ENCODE measurements at regions not wholly inside any gene's neighbourhood (a gene's known extent, or its start where the extent isn't known, plus 50 kb on each side); places are given as distances from the start of the nearest gene placed in this dataset.

GRCh38 chr21:19350286-19350685, 946.7 kb upstream of the TMPRSS15 start:
- Histone ChIP-seq H3K9me3 (no peaks in the 10 kb centered on the region), H3K36me3 (no peaks in the 10 kb centered on the region), H3K4me3 (no peak overlapping the region), H3K4me1 (peaks cover 5% of the 10 kb centered on the region; the same call in 1 of the 2 replicates), H3K27ac (no peak overlapping the region), H3K4me2 (no peak overlapping the region), H3K27me3 (no peaks in the 10 kb centered on the region), H4K20me1 (no peaks in the 10 kb centered on the region), H3K9ac (no peak overlapping the region)
- no peak for TF ChIP-seq Cebpa-rat (IDR thresholded peaks at IDR 0.05)

GRCh38 chr21:19353256-19353655, 949.7 kb upstream of the TMPRSS15 start:
- H3K4me3 ChIP-seq, result no peak overlapping the region
- no peaks in the 10 kb centered on the region for H4K20me1 ChIP-seq
- H3K36me3 ChIP-seq, result no peaks in the 10 kb centered on the region
- no peaks in the 10 kb centered on the region for H3K27me3 ChIP-seq
- no peak overlapping the region for H3K9ac ChIP-seq
- no peak overlapping the region for H3K4me2 ChIP-seq
- H3K9me3 ChIP-seq, result no peaks in the 10 kb centered on the region
- no peak for TF ChIP-seq Cebpa-rat (IDR thresholded peaks at IDR 0.05)
- peaks cover 5% of the 10 kb centered on the region; the same call in 1 of the 2 replicates for H3K4me1 ChIP-seq
- H3K27ac ChIP-seq, result no peak overlapping the region

DNA sequence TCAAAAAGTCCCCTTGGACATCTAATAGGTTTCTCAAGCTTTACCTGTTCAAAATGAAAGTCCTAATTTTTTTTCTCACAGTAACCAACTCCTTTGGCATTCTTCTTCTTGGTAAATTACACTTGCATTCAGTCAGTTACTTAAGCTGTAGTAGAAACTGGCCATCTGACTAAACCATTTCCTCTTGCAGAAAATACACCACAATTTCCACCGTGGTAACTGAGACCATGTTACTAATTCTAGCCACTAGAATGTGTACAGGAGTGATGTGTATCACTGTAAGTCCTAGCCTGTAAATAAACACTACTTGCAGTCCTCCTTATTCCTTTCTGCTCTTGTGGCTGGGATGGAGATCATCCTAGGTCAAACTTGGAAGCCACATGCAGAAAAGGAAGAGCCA, 965.4 kb upstream of the TMPRSS15 start:
- H3K27me3 ChIP-seq, result no peaks in the 10 kb centered on the region
- no peaks in the 10 kb centered on the region for H3K4me1 ChIP-seq
- TF ChIP-seq Cebpa-rat (IDR thresholded peaks at IDR 0.05), result no peak
- H4K20me1 ChIP-seq, result no peaks in the 10 kb centered on the region
- no peak overlapping the region for H3K9ac ChIP-seq
- no peak overlapping the region for H3K4me2 ChIP-seq
- H3K36me3 ChIP-seq, result no peaks in the 10 kb centered on the region
- H3K27ac ChIP-seq, result no peak overlapping the region
- no peak overlapping the region for H3K4me3 ChIP-seq
- no peaks in the 10 kb centered on the region for H3K9me3 ChIP-seq

- no peaks in the 10 kb centered on the region for H3K4me1 ChIP-seq
- H3K9ac ChIP-seq, result no peak overlapping the region
- H3K9me3 ChIP-seq, result no peaks in the 10 kb centered on the region
- H3K36me3 ChIP-seq, result no peaks in the 10 kb centered on the region
- TF ChIP-seq Cebpa-rat (IDR thresholded peaks at IDR 0.05), result no peak
- H3K27ac ChIP-seq, result no peak overlapping the region
- H4K20me1 ChIP-seq, result no peaks in the 10 kb centered on the region
- H3K4me3 ChIP-seq, result no peak overlapping the region
- no peak overlapping the region for H3K4me2 ChIP-seq
- no peaks in the 10 kb centered on the region for H3K27me3 ChIP-seq
These were observed 988.8 kb upstream of the TMPRSS15 start for GRCh38 chr21:19392390-19392789.

GRCh38 chr21:19400223-19400770, 996.7 kb upstream of the TMPRSS15 start:
- TF ChIP-seq Cebpa-rat (IDR thresholded peaks at IDR 0.05), result no peak
- H4K20me1 ChIP-seq, result no peaks in the 10 kb centered on the region
- no peak overlapping the region for H3K4me3 ChIP-seq
- no peak overlapping the region for H3K4me2 ChIP-seq
- no peak overlapping the region for H3K9ac ChIP-seq
- H3K27ac ChIP-seq, result no peak overlapping the region
- no peaks in the 10 kb centered on the region for H3K27me3 ChIP-seq
- H3K9me3 ChIP-seq, result no peaks in the 10 kb centered on the region
- no peaks in the 10 kb centered on the region for H3K36me3 ChIP-seq
- H3K4me1 ChIP-seq, result no peaks in the 10 kb centered on the region

DNA sequence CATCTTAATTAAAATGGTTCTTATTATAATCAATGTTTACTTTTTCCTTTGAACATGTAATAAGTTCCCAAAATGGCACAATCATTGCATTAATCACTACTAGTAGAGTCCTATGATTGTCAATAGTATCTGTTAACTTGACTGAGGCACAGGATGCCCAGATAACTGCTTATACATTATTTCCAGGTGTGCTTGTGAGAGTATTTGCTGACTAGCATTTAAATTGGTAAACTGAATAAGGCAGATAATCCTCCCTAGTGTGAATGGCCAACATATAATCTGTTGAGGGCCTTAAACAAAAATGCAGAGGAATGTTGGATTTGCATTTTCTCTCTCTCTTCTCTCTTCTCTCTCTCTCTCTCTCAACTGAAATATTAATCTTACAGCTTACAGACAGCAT, 999.3 kb upstream of the TMPRSS15 start:
- no peak for TF ChIP-seq Cebpa-rat (IDR thresholded peaks at IDR 0.05)
- Histone ChIP-seq H3K4me3 (no peak overlapping the region), H3K27me3 (no peaks in the 10 kb centered on the region), H3K27ac (no peak overlapping the region), H3K4me2 (no peak overlapping the region), H3K9ac (no peak overlapping the region), H3K9me3 (no peaks in the 10 kb centered on the region), H4K20me1 (no peaks in the 10 kb centered on the region), H3K4me1 (no peaks in the 10 kb centered on the region), H3K36me3 (no peaks in the 10 kb centered on the region)

DNA sequence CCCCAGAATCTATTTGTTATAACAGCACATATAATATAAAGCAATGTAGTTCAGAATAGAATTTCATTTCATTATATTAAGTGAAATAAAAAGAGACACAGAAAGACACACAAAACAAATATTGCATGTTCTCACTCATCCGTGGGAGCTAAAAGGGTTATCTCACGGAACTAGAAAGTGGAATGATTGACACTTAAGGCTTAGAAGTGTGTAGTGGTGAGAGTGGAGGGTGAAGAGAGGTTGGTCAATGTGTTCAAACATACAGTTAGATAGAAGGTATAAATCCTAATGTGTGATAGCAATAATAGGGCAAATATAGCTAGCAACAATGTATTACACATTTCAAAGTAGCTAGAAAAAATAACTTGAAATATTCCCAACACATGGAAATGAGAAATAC, 1001.7 kb upstream of the TMPRSS15 start:
- Histone ChIP-seq H3K4me3 (no peak overlapping the region), H3K4me1 (no peaks in the 10 kb centered on the region), H3K9me3 (no peaks in the 10 kb centered on the region), H3K27me3 (no peaks in the 10 kb centered on the region), H3K9ac (no peak overlapping the region), H3K4me2 (no peak overlapping the region), H4K20me1 (no peaks in the 10 kb centered on the region), H3K27ac (no peak overlapping the region), H3K36me3 (no peaks in the 10 kb centered on the region)
- TF ChIP-seq Cebpa-rat (IDR thresholded peaks at IDR 0.05), result no peak

- no peaks in the 10 kb centered on the region for H4K20me1 ChIP-seq
- H3K27ac ChIP-seq, result no peak overlapping the region
- peak overlapping the region; percentile 35 for H3K4me2 ChIP-seq
- peaks cover 15% of the 10 kb centered on the region for H3K9me3 ChIP-seq
- peaks cover 10% of the 10 kb centered on the region for H3K4me1 ChIP-seq
- H3K27me3 ChIP-seq, result no peaks in the 10 kb centered on the region
- no peak overlapping the region for H3K9ac ChIP-seq
- no peak overlapping the region for H3K4me3 ChIP-seq
- no peaks in the 10 kb centered on the region for H3K36me3 ChIP-seq
- TF ChIP-seq Cebpa-rat (IDR thresholded peaks at IDR 0.05), result 0 out of 2 replicates have a peak, but pooled peaks have one; percentile 34
These were observed 1017.0 kb upstream of the TMPRSS15 start for GRCh38 chr21:19420565-19420964.

GRCh38 chr21:19433623-19434022, 1030.0 kb upstream of the TMPRSS15 start:
- TF ChIP-seq Cebpa-rat (IDR thresholded peaks at IDR 0.05), result no peak
- Histone ChIP-seq H3K36me3 (no peaks in the 10 kb centered on the region), H3K9me3 (peaks cover 13% of the 10 kb centered on the region; the same call in 1 of the 2 replicates), H3K27me3 (no peaks in the 10 kb centered on the region), H3K27ac (no peak overlapping the region), H3K9ac (no peak overlapping the region), H3K4me2 (no peak overlapping the region), H3K4me3 (no peak overlapping the region), H4K20me1 (no peaks in the 10 kb centered on the region), H3K4me1 (no peaks in the 10 kb centered on the region)

GRCh38 chr21:19440792-19441655, 1037.4 kb upstream of the TMPRSS15 start:
- peak overlapping the region; percentile 36; the same call in 1 of the 2 replicates for H3K9ac ChIP-seq
- H4K20me1 ChIP-seq, result no peaks in the 10 kb centered on the region
- no peak for TF ChIP-seq Cebpa-rat (IDR thresholded peaks at IDR 0.05)
- H3K4me2 ChIP-seq, result peak overlapping the region; percentile 75
- peaks cover 29% of the 10 kb centered on the region for H3K4me1 ChIP-seq
- peak overlapping the region; percentile 41; the same call in 1 of the 2 replicates for H3K4me3 ChIP-seq
- H3K27ac ChIP-seq, result peak overlapping the region; percentile 45
- H3K9me3 ChIP-seq, result no peaks in the 10 kb centered on the region
- H3K27me3 ChIP-seq, result no peaks in the 10 kb centered on the region
- no peaks in the 10 kb centered on the region for H3K36me3 ChIP-seq
